Duodenal mucosa (tissue), 2 donors: ENCODE measurements at regions not wholly inside any gene's neighbourhood (a gene's known extent, or its start where the extent isn't known, plus 50 kb on each side); places are given as distances from the start of the nearest gene placed in this dataset.

Experiments used
- H3K27ac ChIP-seq: one replicate; pipeline ENCODE4 v1.7.0; 2013; ENCODE audit warnings: low read depth, low read length
- H3K27me3 ChIP-seq, 2 donors: one replicate each; pipeline ENCODE4 v1.7.0; 2013; ENCODE audit warnings: low read length in 2 of 2, control low read depth in 1 of 2; ENCODE audit not compliant: insufficient read depth in 2 of 2, control insufficient read depth in 1 of 2
- H3K36me3 ChIP-seq, 2 donors: one replicate each; pipeline ENCODE4 v1.7.0; 2013; ENCODE audit warnings: low read length in 2 of 2, control low read depth in 1 of 2; ENCODE audit not compliant: insufficient read depth in 2 of 2, control insufficient read depth in 1 of 2
- H3K4me1 ChIP-seq, 2 donors: one replicate each; pipeline ENCODE4 v1.7.0; 2013; ENCODE audit warnings: low read length in 2 of 2, control low read depth in 1 of 2; ENCODE audit not compliant: insufficient read depth in 2 of 2, control insufficient read depth in 1 of 2
- H3K4me3 ChIP-seq, 2 donors: one replicate each; pipeline ENCODE4 v1.7.0; 2013; ENCODE audit warnings: low read length in 2 of 2, low read depth in 1 of 2
- H3K9ac ChIP-seq, 2 donors: one replicate each; pipeline ENCODE4 v1.7.0; 2013; ENCODE audit warnings: low read length in 2 of 2, low read depth in 1 of 2
- H3K9me3 ChIP-seq, 2 donors: one replicate each; pipeline ENCODE4 v1.7.0; 2013; ENCODE audit warnings: low read length in 2 of 2, control low read depth in 1 of 2; ENCODE audit not compliant: control insufficient read depth in 1 of 2

DNA sequence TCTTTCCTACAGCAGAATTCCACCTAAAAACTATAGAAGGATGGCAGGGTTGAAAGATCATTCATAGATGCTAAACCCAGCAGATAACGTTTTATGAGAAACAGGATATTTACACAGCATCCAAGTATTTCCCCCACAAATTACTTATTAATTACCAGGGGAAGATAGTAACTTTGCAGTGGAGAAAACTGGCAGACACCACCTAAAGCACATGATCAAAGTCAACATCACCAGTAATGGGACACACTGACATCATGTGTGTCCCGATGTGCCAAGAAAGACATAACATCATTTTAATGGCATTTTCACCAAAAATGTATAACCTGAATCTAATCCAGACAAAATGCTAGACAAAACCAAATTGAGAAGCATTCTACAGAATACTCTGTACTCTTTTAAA lies 220.4 kb upstream of the THBS1 start:
- Histone ChIP-seq H3K9me3 (no peaks in the 10 kb centered on the region), H3K36me3 (no peaks in the 10 kb centered on the region), H3K4me1 (no peaks in the 10 kb centered on the region), H3K9ac (no peak overlapping the region), H3K27me3 (no peaks in the 10 kb centered on the region), H3K27ac (no peak overlapping the region), H3K4me3 (no peak overlapping the region)

DNA sequence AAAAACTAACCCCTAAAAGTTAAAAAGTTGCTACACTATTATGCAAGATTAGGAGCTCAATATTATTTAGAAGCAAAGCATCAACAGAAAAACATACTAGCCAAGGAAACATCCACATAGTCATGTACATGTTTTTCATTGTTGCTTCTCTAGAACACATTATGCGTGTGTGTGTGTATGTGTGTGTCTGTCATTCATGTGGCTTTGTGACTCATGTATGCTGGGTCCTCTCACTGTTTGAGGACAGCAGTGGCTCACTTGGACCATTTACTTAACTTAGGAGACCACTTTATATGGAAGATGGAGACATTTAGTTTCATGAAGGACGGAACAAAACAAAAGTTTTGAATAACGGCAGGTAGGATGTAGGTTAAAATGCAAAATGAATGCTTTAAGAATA lies 219.4 kb upstream of the THBS1 start:
- H3K36me3 ChIP-seq = no peaks in the 10 kb centered on the region
- no peak overlapping the region for H3K27ac ChIP-seq
- no peak overlapping the region for H3K9ac ChIP-seq
- no peak overlapping the region for H3K4me3 ChIP-seq
- H3K4me1 ChIP-seq = no peaks in the 10 kb centered on the region
- H3K9me3 ChIP-seq = no peaks in the 10 kb centered on the region
- no peaks in the 10 kb centered on the region for H3K27me3 ChIP-seq

GRCh38 chr15:39362821-39363561 lies 217.9 kb upstream of the THBS1 start:
- Histone ChIP-seq H3K27me3 (no peaks in the 10 kb centered on the region), H3K4me1 (no peaks in the 10 kb centered on the region), H3K4me3 (no peak overlapping the region), H3K36me3 (no peaks in the 10 kb centered on the region), H3K9me3 (no peaks in the 10 kb centered on the region), H3K27ac (no peak overlapping the region), H3K9ac (no peak overlapping the region)

GRCh38 chr15:39363761-39364586 lies 216.9 kb upstream of the THBS1 start:
- H3K27me3 ChIP-seq = no peaks in the 10 kb centered on the region
- H3K4me3 ChIP-seq = no peak overlapping the region
- H3K27ac ChIP-seq = no peak overlapping the region
- no peak overlapping the region for H3K9ac ChIP-seq
- no peaks in the 10 kb centered on the region for H3K4me1 ChIP-seq
- H3K36me3 ChIP-seq = no peaks in the 10 kb centered on the region
- H3K9me3 ChIP-seq = no peaks in the 10 kb centered on the region

- no peaks in the 10 kb centered on the region for H3K27me3 ChIP-seq
- H3K4me3 ChIP-seq = no peak overlapping the region
- H3K9ac ChIP-seq = no peak overlapping the region
- H3K4me1 ChIP-seq = no peaks in the 10 kb centered on the region
- no peaks in the 10 kb centered on the region for H3K36me3 ChIP-seq
- peaks cover 0 to 1% of the 10 kb centered on the region in 2 donors for H3K9me3 ChIP-seq
- H3K27ac ChIP-seq = no peak overlapping the region
These were observed 216.2 kb upstream of the THBS1 start for GRCh38 chr15:39364721-39365120.

GRCh38 chr15:39365161-39365560 lies 215.7 kb upstream of the THBS1 start:
- no peaks in the 10 kb centered on the region for H3K4me1 ChIP-seq
- H3K9ac ChIP-seq = no peak overlapping the region
- H3K9me3 ChIP-seq = peaks cover 0 to 4% of the 10 kb centered on the region in 2 donors
- no peak overlapping the region for H3K27ac ChIP-seq
- H3K4me3 ChIP-seq = no peak overlapping the region
- no peaks in the 10 kb centered on the region for H3K36me3 ChIP-seq
- H3K27me3 ChIP-seq = no peaks in the 10 kb centered on the region

DNA sequence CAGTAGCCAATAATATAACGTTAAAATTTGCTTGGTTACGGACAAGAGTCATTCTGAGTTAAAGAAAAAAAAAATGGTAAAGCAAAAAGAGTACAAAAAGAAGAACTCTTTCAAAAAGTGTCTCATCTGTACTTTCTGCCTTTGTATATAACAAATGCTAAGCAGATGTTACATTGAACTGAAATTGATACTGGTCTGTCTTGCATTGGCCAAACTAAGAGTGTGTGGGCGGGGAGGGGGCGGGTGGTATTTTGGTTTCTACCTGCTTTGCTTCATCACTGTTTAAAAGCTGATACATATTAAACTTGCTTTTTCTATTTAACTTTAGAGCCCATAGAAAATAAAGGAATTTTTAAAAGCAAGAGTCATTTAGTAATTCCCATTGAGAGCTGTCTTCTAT lies 215.0 kb upstream of the THBS1 start:
- H3K9me3 ChIP-seq = peaks cover 0 to 4% of the 10 kb centered on the region in 2 donors
- no peak overlapping the region for H3K9ac ChIP-seq
- no peaks in the 10 kb centered on the region for H3K36me3 ChIP-seq
- H3K4me3 ChIP-seq = no peak overlapping the region
- H3K27ac ChIP-seq = no peak overlapping the region
- H3K4me1 ChIP-seq = no peaks in the 10 kb centered on the region
- H3K27me3 ChIP-seq = no peaks in the 10 kb centered on the region

GRCh38 chr15:39367596-39367995 lies 213.3 kb upstream of the THBS1 start:
- H3K36me3 ChIP-seq = no peaks in the 10 kb centered on the region
- H3K4me1 ChIP-seq = no peaks in the 10 kb centered on the region
- peaks cover 5 to 8% of the 10 kb centered on the region in 2 donors for H3K9me3 ChIP-seq
- H3K4me3 ChIP-seq = no peak overlapping the region
- no peak overlapping the region for H3K9ac ChIP-seq
- H3K27me3 ChIP-seq = no peaks in the 10 kb centered on the region
- H3K27ac ChIP-seq = no peak overlapping the region

GRCh38 chr15:39369768-39370167 lies 211.1 kb upstream of the THBS1 start:
- H3K9ac ChIP-seq = no peak overlapping the region
- H3K4me1 ChIP-seq = no peaks in the 10 kb centered on the region
- H3K36me3 ChIP-seq = no peaks in the 10 kb centered on the region
- H3K27ac ChIP-seq = no peak overlapping the region
- H3K27me3 ChIP-seq = no peaks in the 10 kb centered on the region
- H3K4me3 ChIP-seq = no peak overlapping the region
- peaks cover 5 to 8% of the 10 kb centered on the region in 2 donors for H3K9me3 ChIP-seq

- H3K36me3 ChIP-seq = no peaks in the 10 kb centered on the region
- peaks cover 2 to 4% of the 10 kb centered on the region in 2 donors for H3K9me3 ChIP-seq
- H3K4me1 ChIP-seq = no peaks in the 10 kb centered on the region
- no peak overlapping the region for H3K27ac ChIP-seq
- H3K9ac ChIP-seq = no peak overlapping the region
- H3K4me3 ChIP-seq = no peak overlapping the region
- H3K27me3 ChIP-seq = no peaks in the 10 kb centered on the region
These were observed 204.4 kb upstream of the THBS1 start for GRCh38 chr15:39376371-39376909.
